ENCODE measurements at regions not wholly inside any gene's neighbourhood (a gene's known extent, or its start where the extent isn't known, plus 50 kb on each side); places are given as distances from the start of the nearest gene placed in this dataset.

- Histone ChIP-seq H3K4me3 (no peak overlapping the region), H3K36me3 (no peaks in the 10 kb centered on the region), H3K27me3 (no peaks in the 10 kb centered on the region), H3K27ac (peak overlapping the region; percentile 59 to 88 (median 64)), H3K9me3 (no peaks in the 10 kb centered on the region), H3K4me1 (peaks cover 7 to 32% (median 23%) of the 10 kb centered on the region in 3 donors)
- peak; percentile 3 to 45 (median 25) for ATAC-seq
- TF ChIP-seq, protein P1, sequence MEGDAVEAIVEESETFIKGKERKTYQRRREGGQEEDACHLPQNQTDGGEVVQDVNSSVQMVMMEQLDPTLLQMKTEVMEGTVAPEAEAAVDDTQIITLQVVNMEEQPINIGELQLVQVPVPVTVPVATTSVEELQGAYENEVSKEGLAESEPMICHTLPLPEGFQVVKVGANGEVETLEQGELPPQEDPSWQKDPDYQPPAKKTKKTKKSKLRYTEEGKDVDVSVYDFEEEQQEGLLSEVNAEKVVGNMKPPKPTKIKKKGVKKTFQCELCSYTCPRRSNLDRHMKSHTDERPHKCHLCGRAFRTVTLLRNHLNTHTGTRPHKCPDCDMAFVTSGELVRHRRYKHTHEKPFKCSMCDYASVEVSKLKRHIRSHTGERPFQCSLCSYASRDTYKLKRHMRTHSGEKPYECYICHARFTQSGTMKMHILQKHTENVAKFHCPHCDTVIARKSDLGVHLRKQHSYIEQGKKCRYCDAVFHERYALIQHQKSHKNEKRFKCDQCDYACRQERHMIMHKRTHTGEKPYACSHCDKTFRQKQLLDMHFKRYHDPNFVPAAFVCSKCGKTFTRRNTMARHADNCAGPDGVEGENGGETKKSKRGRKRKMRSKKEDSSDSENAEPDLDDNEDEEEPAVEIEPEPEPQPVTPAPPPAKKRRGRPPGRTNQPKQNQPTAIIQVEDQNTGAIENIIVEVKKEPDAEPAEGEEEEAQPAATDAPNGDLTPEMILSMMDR (IDR thresholded peaks at IDR 0.05) = no peak
- intact Hi-C loops (cut with DNase I) = no loop called here
- no peak for FAIRE-seq
- DNase-seq = peak in 1 of 6 donors; percentile 25
- WGBS, 2 donors = 84 to 85% methylated on average over 8 of the region's 8 CpGs
These were observed 80.9 kb upstream of the PKDCC start for GRCh38 chr2:41966920-41967319.

GRCh38 chr2:41967476-41968181 is 80.2 kb upstream of the PKDCC start:
- H3K27me3 ChIP-seq = no peaks in the 10 kb centered on the region
- intact Hi-C loops (cut with DNase I) = no loop called here
- FAIRE-seq (no peak), ATAC-seq (peak; percentile 9 to 51 (median 46)), DNase-seq (peak in 5 of 6 donors; percentile 13 to 61 (median 34))
- H3K36me3 ChIP-seq = no peaks in the 10 kb centered on the region
- no peak overlapping the region for H3K4me3 ChIP-seq
- no peaks in the 10 kb centered on the region for H3K9me3 ChIP-seq
- H3K4me1 ChIP-seq = peaks cover 7 to 32% (median 23%) of the 10 kb centered on the region in 3 donors
- TF ChIP-seq, protein P1 (IDR thresholded peaks at IDR 0.05) = no peak
- peak overlapping the region; percentile 59 to 88 (median 64) for H3K27ac ChIP-seq
- WGBS, 2 donors = 40 to 48% methylated on average over 12 to 13 of the region's 13 CpGs

- Histone ChIP-seq H3K4me1 (peaks cover 7 to 32% (median 23%) of the 10 kb centered on the region in 3 donors), H3K27me3 (no peaks in the 10 kb centered on the region), H3K9me3 (no peaks in the 10 kb centered on the region), H3K4me3 (no peak overlapping the region), H3K36me3 (no peaks in the 10 kb centered on the region), H3K27ac (peak overlapping the region in 3 of 4 donors; percentile 59 to 88 (median 68))
- ATAC-seq (no peak), FAIRE-seq (no peak), DNase-seq (no peak)
- 53 to 56% methylated on average over 2 of the region's 2 CpGs for WGBS, 2 donors
- TF ChIP-seq, protein P1 (IDR thresholded peaks at IDR 0.05) = no peak
- intact Hi-C loops (cut with DNase I) = no loop called here
These were observed 79.6 kb upstream of the PKDCC start for GRCh38 chr2:41968182-41968578.

GRCh38 chr2:41970988-41971660 is 76.7 kb upstream of the PKDCC start:
- TF ChIP-seq, protein P1 (IDR thresholded peaks at IDR 0.05) = no peak

More at GRCh38 chr2:41970988-41971660, 76.7 kb upstream of the PKDCC start:
- Histone ChIP-seq H3K4me3 (no peak overlapping the region), H3K4me1 (peaks cover 7 to 20% (median 17%) of the 10 kb centered on the region in 3 donors), H3K27me3 (no peaks in the 10 kb centered on the region), H3K27ac (no peak overlapping the region), H3K36me3 (no peaks in the 10 kb centered on the region), H3K9me3 (no peaks in the 10 kb centered on the region)
- WGBS, 2 donors = 71 to 78% methylated on average over 8 of the region's 8 CpGs
- ATAC-seq = no peak
- intact Hi-C loops (cut with DNase I) = no loop called here
- no peak for FAIRE-seq
- no peak for DNase-seq

Data from pancreas (tissue), 10 donors.